SU-DHL-6 (cell line): ENCODE measurements at regions not wholly inside any gene's neighbourhood (a gene's known extent, or its start where the extent isn't known, plus 50 kb on each side); places are given as distances from the start of the nearest gene placed in this dataset.

Source experiments
- H2AFZ ChIP-seq: fragments of 200-600 bp; sonication (generic); 2 replicates; pipeline ENCODE4 v1.6.1; 2014; ENCODE audit warnings: low read depth, mild to moderate bottlenecking, moderate library complexity, mixed read lengths, antibody characterized with exemption, low read length; ENCODE audit not compliant: severe bottlenecking
- H3F3A ChIP-seq: fragments of 200-600 bp; shearing (Covaris generic); 2 replicates; pipeline ENCODE4 v1.6.0; 2016; ENCODE audit warnings: antibody characterized with exemption, mild to moderate bottlenecking; ENCODE audit not compliant: insufficient read depth
- H3K27ac ChIP-seq: fragments of 200-600 bp; sonication (generic); 2 replicates; pipeline ENCODE4 v1.5.1; 2016; ENCODE audit warnings: low read depth, mild to moderate bottlenecking, low read length, moderate library complexity, mixed read lengths
- H3K27me3 ChIP-seq: fragments of 200-600 bp; sonication (generic), shearing (Covaris generic); 2 replicates; pipeline ENCODE4 v1.6.0; 2014; ENCODE audit warnings: mild to moderate bottlenecking, low read length
- H3K36me3 ChIP-seq: fragments of 200-600 bp; sonication (generic); 2 replicates; pipeline ENCODE4 v1.6.1; 2014; ENCODE audit warnings: mild to moderate bottlenecking, low read length, mixed read lengths
- H3K4me2 ChIP-seq: fragments of 300-600, 200-600 bp; shearing (Covaris generic), sonication (generic); 2 replicates; pipeline ENCODE4 v1.6.0; 2014; ENCODE audit warnings: low read length, low read depth, mild to moderate bottlenecking; ENCODE audit not compliant: poor library complexity, severe bottlenecking
- H3K4me3 ChIP-seq: fragments of 200-600 bp; sonication (generic); 2 replicates; pipeline ENCODE4 v1.5.1; 2014; ENCODE audit warnings: antibody characterized with exemption, low read length, mild to moderate bottlenecking, mixed read lengths; ENCODE audit not compliant: insufficient read depth, poor library complexity, severe bottlenecking
- H3K79me2 ChIP-seq: fragments of 200-600 bp; sonication (generic); 2 replicates; pipeline ENCODE4 v1.6.1; 2014; ENCODE audit warnings: mild to moderate bottlenecking, low read length, moderate library complexity; ENCODE audit not compliant: insufficient read depth
- H3K9ac ChIP-seq: fragments of 200-600 bp; sonication (generic); 2 replicates; pipeline ENCODE4 v1.7.0; 2014; ENCODE audit warnings: mild to moderate bottlenecking, low read length
- H3K9me2 ChIP-seq: fragments of 200-600 bp; sonication (generic); replicated peaks from 2 replicates; pipeline ENCODE4 v1.6.1; 2014; ENCODE audit warnings: low read length; ENCODE audit not compliant: insufficient read depth
- H3K9me3 ChIP-seq: fragments of 200-600 bp; sonication (generic); 2 replicates; pipeline ENCODE4 v1.6.1; 2014; ENCODE audit warnings: low read length, mixed read lengths; ENCODE audit not compliant: insufficient read depth
- H4K20me1 ChIP-seq: fragments of 200-600 bp; sonication (generic); 2 replicates; pipeline ENCODE4 v1.6.1; 2014; ENCODE audit warnings: low read depth, mild to moderate bottlenecking, antibody characterized with exemption, low read length, moderate library complexity, mixed read lengths
- EZH2phosphoT487 ChIP-seq: fragments of 200-600 bp; sonication (generic), shearing (Covaris generic); conservative IDR thresholded peaks from 2 replicates; pipeline ENCODE4 v1.6.1; 2018; ENCODE audit warnings: mild to moderate bottlenecking, antibody characterized with exemption, low read length, moderate library complexity, mixed read lengths
- TF ChIP-seq, protein P1 (sequence below): fragments of 200-600 bp; sonication (generic); IDR thresholded peaks from one replicate; pipeline ENCODE4 v1.5.1; 2017; ENCODE audit warnings: antibody characterized with exemption, mild to moderate bottlenecking, low read length, moderate library complexity; ENCODE audit not compliant: insufficient read depth, poor library complexity, severe bottlenecking

DNA sequence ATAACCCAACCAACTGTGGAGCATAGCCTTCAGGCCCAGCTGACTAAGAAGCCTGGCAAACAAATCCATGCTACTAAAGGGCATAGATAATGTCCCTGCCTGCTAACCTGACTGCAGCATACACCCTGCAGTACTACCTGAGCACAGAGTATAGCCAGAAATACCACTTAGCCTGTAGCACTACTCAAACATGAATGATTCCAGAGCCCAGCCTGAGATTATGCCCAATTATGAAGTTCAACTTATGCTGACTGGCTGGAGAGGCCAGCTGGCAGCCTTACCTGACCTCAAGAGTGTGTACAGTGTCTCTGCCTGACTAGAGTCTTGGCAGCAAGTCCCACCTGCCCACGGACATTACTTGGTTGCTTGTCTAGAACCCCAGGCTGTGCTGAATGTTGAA is 1265.3 kb downstream of the CDH11 start:
- Histone ChIP-seq H3K27ac (no peak overlapping the region), H3K4me2 (no peak overlapping the region), H2AFZ (no peak overlapping the region), H3K9me2 (no peaks in the 10 kb centered on the region), H3K9me3 (no peaks in the 10 kb centered on the region), H4K20me1 (no peaks in the 10 kb centered on the region), H3K9ac (no peak overlapping the region), H3K4me3 (no peak overlapping the region), H3K27me3 (no peaks in the 10 kb centered on the region), H3K79me2 (no peaks in the 10 kb centered on the region), H3K36me3 (no peaks in the 10 kb centered on the region), H3F3A (no peaks in the 10 kb centered on the region)
- no peak for TF ChIP-seq EZH2phosphoT487
- TF ChIP-seq, protein P1, sequence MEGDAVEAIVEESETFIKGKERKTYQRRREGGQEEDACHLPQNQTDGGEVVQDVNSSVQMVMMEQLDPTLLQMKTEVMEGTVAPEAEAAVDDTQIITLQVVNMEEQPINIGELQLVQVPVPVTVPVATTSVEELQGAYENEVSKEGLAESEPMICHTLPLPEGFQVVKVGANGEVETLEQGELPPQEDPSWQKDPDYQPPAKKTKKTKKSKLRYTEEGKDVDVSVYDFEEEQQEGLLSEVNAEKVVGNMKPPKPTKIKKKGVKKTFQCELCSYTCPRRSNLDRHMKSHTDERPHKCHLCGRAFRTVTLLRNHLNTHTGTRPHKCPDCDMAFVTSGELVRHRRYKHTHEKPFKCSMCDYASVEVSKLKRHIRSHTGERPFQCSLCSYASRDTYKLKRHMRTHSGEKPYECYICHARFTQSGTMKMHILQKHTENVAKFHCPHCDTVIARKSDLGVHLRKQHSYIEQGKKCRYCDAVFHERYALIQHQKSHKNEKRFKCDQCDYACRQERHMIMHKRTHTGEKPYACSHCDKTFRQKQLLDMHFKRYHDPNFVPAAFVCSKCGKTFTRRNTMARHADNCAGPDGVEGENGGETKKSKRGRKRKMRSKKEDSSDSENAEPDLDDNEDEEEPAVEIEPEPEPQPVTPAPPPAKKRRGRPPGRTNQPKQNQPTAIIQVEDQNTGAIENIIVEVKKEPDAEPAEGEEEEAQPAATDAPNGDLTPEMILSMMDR, result no peak

DNA sequence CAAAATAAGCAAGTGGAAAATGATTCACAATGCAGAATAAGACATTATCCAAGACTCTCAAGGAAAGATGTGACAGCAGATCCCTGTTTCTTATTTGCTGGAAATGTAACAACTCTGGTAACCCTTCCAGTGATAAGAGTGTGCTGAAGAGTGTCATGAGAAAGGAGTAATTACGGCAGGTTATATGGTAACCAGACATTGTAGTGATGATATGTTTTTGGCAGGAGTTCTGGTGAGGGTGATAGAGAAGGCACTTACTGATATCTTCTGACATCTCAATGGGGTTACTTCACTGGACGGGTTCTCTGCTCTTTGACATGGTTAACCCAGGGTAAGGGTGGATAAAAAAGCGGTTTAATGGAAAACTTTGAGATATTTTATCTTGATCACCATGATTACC is 1270.9 kb downstream of the CDH11 start:
- TF ChIP-seq, protein P1, result no peak
- no peak for TF ChIP-seq EZH2phosphoT487
- Histone ChIP-seq H2AFZ (no peak overlapping the region), H3K27ac (no peak overlapping the region), H3K36me3 (no peaks in the 10 kb centered on the region), H3K9me3 (no peaks in the 10 kb centered on the region), H3K4me3 (no peak overlapping the region), H3K9ac (no peak overlapping the region), H4K20me1 (no peaks in the 10 kb centered on the region), H3K79me2 (no peaks in the 10 kb centered on the region), H3K4me2 (no peak overlapping the region), H3F3A (no peaks in the 10 kb centered on the region), H3K27me3 (no peaks in the 10 kb centered on the region), H3K9me2 (no peaks in the 10 kb centered on the region)

- H3K36me3 ChIP-seq, result no peaks in the 10 kb centered on the region
- no peak overlapping the region for H3K9ac ChIP-seq
- no peaks in the 10 kb centered on the region for H3F3A ChIP-seq
- no peak overlapping the region for H3K4me2 ChIP-seq
- H4K20me1 ChIP-seq, result no peaks in the 10 kb centered on the region
- no peak overlapping the region for H3K4me3 ChIP-seq
- no peak overlapping the region for H3K27ac ChIP-seq
- TF ChIP-seq, protein P1, result no peak
- TF ChIP-seq EZH2phosphoT487, result no peak
- H3K9me2 ChIP-seq, result no peaks in the 10 kb centered on the region
- H3K27me3 ChIP-seq, result no peaks in the 10 kb centered on the region
- H2AFZ ChIP-seq, result no peak overlapping the region
- no peaks in the 10 kb centered on the region for H3K79me2 ChIP-seq
- no peaks in the 10 kb centered on the region for H3K9me3 ChIP-seq
These were observed 1280.6 kb downstream of the CDH11 start for GRCh38 chr16:63841271-63841670.

GRCh38 chr16:63830061-63830460 is 1291.8 kb downstream of the CDH11 start:
- Histone ChIP-seq H3K27ac (no peak overlapping the region), H4K20me1 (no peaks in the 10 kb centered on the region), H3K27me3 (no peaks in the 10 kb centered on the region), H3K79me2 (no peaks in the 10 kb centered on the region), H3K4me3 (no peak overlapping the region), H3K4me2 (no peak overlapping the region), H3F3A (no peaks in the 10 kb centered on the region), H3K9me2 (no peaks in the 10 kb centered on the region), H3K9me3 (no peaks in the 10 kb centered on the region), H3K9ac (no peak overlapping the region), H3K36me3 (no peaks in the 10 kb centered on the region), H2AFZ (no peak overlapping the region)
- no peak for TF ChIP-seq EZH2phosphoT487
- TF ChIP-seq, protein P1, result no peak
